H9 (cell line): ENCODE measurements at regions not wholly inside any gene's neighbourhood (a gene's known extent, or its start where the extent isn't known, plus 50 kb on each side); places are given as distances from the start of the nearest gene placed in this dataset.

Source experiments
- DNase-seq: peaks from one replicate; pipeline ENCODE4 v3.0.0-alpha.2; 2017
- H2AFZ ChIP-seq: one replicate; pipeline ENCODE4 v1.6.1; 2013; ENCODE audit warnings: mild to moderate bottlenecking, low read length, control low read depth, moderate library complexity
- H2AK5ac ChIP-seq: 2 replicates; pipeline ENCODE4 v1.6.1; 2013; ENCODE audit warnings: low read length, control low read depth, mixed read lengths; ENCODE audit not compliant: insufficient read length
- H2BK120ac ChIP-seq: one replicate; pipeline ENCODE4 v1.6.1; 2013; ENCODE audit warnings: low read depth, mild to moderate bottlenecking, low read length, control low read depth, inconsistent platforms; ENCODE audit not compliant: poor library complexity, severe bottlenecking
- H2BK12ac ChIP-seq: 2 replicates; pipeline ENCODE4 v1.6.1; 2013; ENCODE audit warnings: low read length, control low read depth, mixed read lengths, low read depth; ENCODE audit not compliant: insufficient read length
- H2BK15ac ChIP-seq: 2 replicates; pipeline ENCODE4 v1.6.1; 2013; ENCODE audit warnings: low read depth, low read length, control low read depth
- H2BK20ac ChIP-seq: one replicate; pipeline ENCODE4 v1.6.1; 2013; ENCODE audit warnings: low read depth, mild to moderate bottlenecking, low read length, control low read depth, inconsistent platforms; ENCODE audit not compliant: poor library complexity, severe bottlenecking
- H2BK5ac ChIP-seq: 2 replicates; pipeline ENCODE4 v1.6.1; 2013; ENCODE audit warnings: low read length, control low read depth, mixed read lengths; ENCODE audit not compliant: insufficient read length
- H3K14ac ChIP-seq: 2 replicates; pipeline ENCODE4 v1.6.1; 2013; ENCODE audit warnings: low read length, control low read depth; ENCODE audit not compliant: insufficient read depth
- H3K18ac ChIP-seq: 2 replicates; pipeline ENCODE4 v1.6.1; 2013; ENCODE audit warnings: low read depth, mild to moderate bottlenecking, mixed read lengths, low read length, control low read depth; ENCODE audit not compliant: insufficient read length
- H3K23ac ChIP-seq: 2 replicates; pipeline ENCODE4 v1.6.1; 2013; ENCODE audit warnings: low read length, control low read depth, mixed read lengths, low read depth; ENCODE audit not compliant: insufficient read length
- H3K23me2 ChIP-seq: 2 replicates; pipeline ENCODE4 v1.6.1; 2013; ENCODE audit warnings: low read depth, mild to moderate bottlenecking, mixed read lengths, low read length, control low read depth; ENCODE audit not compliant: insufficient read length, poor library complexity, severe bottlenecking
- H3K27ac ChIP-seq: 2 replicates; pipeline ENCODE4 v1.5.1; 2013; ENCODE audit warnings: low read length, control low read depth, mixed read lengths, low read depth; ENCODE audit not compliant: insufficient read length
- H3K27me3 ChIP-seq: 2 replicates; pipeline ENCODE4 v1.6.1; 2013; ENCODE audit warnings: low read length, control low read depth, inconsistent platforms; ENCODE audit not compliant: insufficient read depth
- H3K4ac ChIP-seq: 2 replicates; pipeline ENCODE4 v1.6.1; 2013; ENCODE audit warnings: low read depth, mild to moderate bottlenecking, control low read depth, inconsistent platforms, low read length, moderate library complexity
- H3K4me1 ChIP-seq: 2 replicates; pipeline ENCODE4 v1.6.1; 2013; ENCODE audit warnings: low read length, control low read depth, inconsistent platforms; ENCODE audit not compliant: insufficient read depth
- H3K4me2 ChIP-seq: 2 replicates; pipeline ENCODE4 v1.6.1; 2013; ENCODE audit warnings: low read length, control low read depth, mixed read lengths; ENCODE audit not compliant: insufficient read length, insufficient read depth
- H3K56ac ChIP-seq: 2 replicates; pipeline ENCODE4 v1.6.1; 2013; ENCODE audit warnings: low read depth, mild to moderate bottlenecking, mixed read lengths, low read length, control low read depth; ENCODE audit not compliant: insufficient read length
- H3K79me1 ChIP-seq: 2 replicates; pipeline ENCODE4 v1.6.1; 2013; ENCODE audit warnings: low read depth, mild to moderate bottlenecking, moderate library complexity, low read length, control low read depth, inconsistent platforms; ENCODE audit not compliant: insufficient read depth, poor library complexity, severe bottlenecking
- H3K79me2 ChIP-seq: 2 replicates; pipeline ENCODE4 v1.6.1; 2013; ENCODE audit warnings: low read length, control low read depth, inconsistent platforms; ENCODE audit not compliant: insufficient read depth
- H3K9ac ChIP-seq: 2 replicates; pipeline ENCODE4 v1.6.1; 2013; ENCODE audit warnings: low read length, control low read depth, mixed read lengths; ENCODE audit not compliant: insufficient read length; ENCODE audit errors: extremely low read depth
- H3K9me3 ChIP-seq: one replicate; pipeline ENCODE4 v1.6.1; 2013; ENCODE audit warnings: low read depth, low read length, inconsistent platforms; ENCODE audit not compliant: control insufficient read depth
- H3T11ph ChIP-seq: one replicate; pipeline ENCODE4 v1.6.1; 2013; ENCODE audit warnings: mild to moderate bottlenecking, low read length, control low read depth, inconsistent platforms
- H4K20me1 ChIP-seq: one replicate; pipeline ENCODE4 v1.6.1; 2013; ENCODE audit not compliant: control insufficient read depth, insufficient read length, insufficient read depth
- H4K5ac ChIP-seq: 2 replicates; pipeline ENCODE4 v1.6.1; 2013; ENCODE audit warnings: low read depth, mild to moderate bottlenecking, mixed read lengths, low read length, control low read depth; ENCODE audit not compliant: insufficient read length
- H4K8ac ChIP-seq: replicated peaks from 2 replicates; pipeline ENCODE4 v1.6.1; 2013; ENCODE audit warnings: low read length, control low read depth, mixed read lengths, low read depth; ENCODE audit not compliant: insufficient read length
- H4K91ac ChIP-seq: 2 replicates; pipeline ENCODE4 v1.6.1; 2013; ENCODE audit warnings: low read depth, mild to moderate bottlenecking, moderate library complexity, mixed read lengths, low read length, control low read depth; ENCODE audit not compliant: insufficient read length
- H3K27ac Mint-ChIP-seq, 3 experiments: 2 replicates in 2 of 3; 3 replicates in 1 of 3; pipeline ENCODE4 v1.8.0; 2020 to 2021; ENCODE audit warnings: mixed read lengths in 3 of 3, mild to moderate bottlenecking in 1 of 3, moderate library complexity in 1 of 3
- H3K27me3 Mint-ChIP-seq: 2 replicates; pipeline ENCODE4 v1.8.0; 2021; ENCODE audit warnings: low read depth, mild to moderate bottlenecking, moderate library complexity, mixed read lengths
- H3K36me3 Mint-ChIP-seq, 3 experiments: 2 replicates in 2 of 3; 3 replicates in 1 of 3; pipeline ENCODE4 v1.8.0; 2020 to 2021; ENCODE audit warnings: low read depth in 3 of 3, mixed read lengths in 3 of 3; ENCODE audit not compliant: insufficient read depth in 1 of 3
- H3K4me1 Mint-ChIP-seq, 2 experiments: 2 replicates each; pipeline ENCODE4 v1.8.0; 2020; ENCODE audit warnings: mixed read lengths in 2 of 2
- H3K4me3 Mint-ChIP-seq, 2 experiments: 2 replicates in 1 of 2; 3 replicates in 1 of 2; pipeline ENCODE4 v1.8.0; 2020 to 2021; ENCODE audit warnings: mild to moderate bottlenecking in 2 of 2, mixed read lengths in 2 of 2, moderate library complexity in 1 of 2
- H3K9me3 Mint-ChIP-seq, 2 experiments: 2 replicates in 1 of 2; 3 replicates in 1 of 2; pipeline ENCODE4 v1.8.0; 2020; ENCODE audit warnings: mild to moderate bottlenecking in 2 of 2, mixed read lengths in 2 of 2, moderate library complexity in 1 of 2
- TF ChIP-seq, protein P1 (sequence below): fragments of 200-600 bp; sonication (generic); conservative IDR thresholded peaks from 3 replicates; pipeline ENCODE4 v1.8.0; 2021; ENCODE audit warnings: antibody characterized with exemption, mild to moderate bottlenecking

DNA sequence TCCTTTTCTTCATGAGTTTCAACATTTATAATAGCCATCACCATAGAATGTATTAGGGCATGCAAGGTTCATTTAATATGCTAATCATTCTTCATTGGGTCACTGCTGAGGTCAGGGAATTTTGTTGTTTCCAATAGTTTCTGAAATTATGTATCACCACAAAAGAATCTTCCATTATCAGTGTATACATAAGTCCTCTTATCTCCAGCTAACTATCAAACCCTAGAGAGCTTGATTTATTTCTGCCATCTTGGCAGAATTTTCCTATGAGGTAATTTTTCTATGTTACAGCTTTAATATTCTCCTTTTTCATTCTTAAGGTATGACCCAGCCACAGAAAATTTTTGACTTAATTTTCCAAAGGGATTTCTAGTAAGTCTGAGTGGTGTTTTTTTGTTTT, 415.0 kb upstream of the SLITRK1 start:
- Histone ChIP-seq H2BK120ac (no peak overlapping the region), H2BK20ac (no peak overlapping the region), H3K4me1 (no peaks in the 10 kb centered on the region), H3K23me2 (no peaks in the 10 kb centered on the region), H3K4ac (no peak overlapping the region), H4K20me1 (no peaks in the 10 kb centered on the region), H2BK12ac (no peak overlapping the region), H3T11ph (no peak overlapping the region), H2BK15ac (no peak overlapping the region), H3K27ac (no peak overlapping the region), H2AFZ (no peak overlapping the region), H2BK5ac (no peak overlapping the region), H3K79me1 (no peaks in the 10 kb centered on the region), H3K23ac (no peak overlapping the region), H4K91ac (no peak overlapping the region), H3K9me3 (no peaks in the 10 kb centered on the region), H3K14ac (no peak overlapping the region), H3K79me2 (no peaks in the 10 kb centered on the region), H4K5ac (no peak overlapping the region), H2AK5ac (no peak overlapping the region), H3K4me2 (no peak overlapping the region), H3K9ac (no peak overlapping the region), H3K56ac (no peak overlapping the region), H3K18ac (no peak overlapping the region), H4K8ac (no peak overlapping the region), H3K27me3 (no peaks in the 10 kb centered on the region)
- Mint-ChIP-seq H3K36me3 (no peaks in the 10 kb centered on the region), H3K27me3 (no peaks in the 10 kb centered on the region), H3K9me3 (no peaks in the 10 kb centered on the region), H3K27ac (no peak overlapping the region), H3K4me3 (no peak overlapping the region), H3K4me1 (0 out of 4 replicates have a peak, but pooled peaks cover 0 to 3% of the 10 kb centered on the region in 2 experiments)
- TF ChIP-seq, protein P1, sequence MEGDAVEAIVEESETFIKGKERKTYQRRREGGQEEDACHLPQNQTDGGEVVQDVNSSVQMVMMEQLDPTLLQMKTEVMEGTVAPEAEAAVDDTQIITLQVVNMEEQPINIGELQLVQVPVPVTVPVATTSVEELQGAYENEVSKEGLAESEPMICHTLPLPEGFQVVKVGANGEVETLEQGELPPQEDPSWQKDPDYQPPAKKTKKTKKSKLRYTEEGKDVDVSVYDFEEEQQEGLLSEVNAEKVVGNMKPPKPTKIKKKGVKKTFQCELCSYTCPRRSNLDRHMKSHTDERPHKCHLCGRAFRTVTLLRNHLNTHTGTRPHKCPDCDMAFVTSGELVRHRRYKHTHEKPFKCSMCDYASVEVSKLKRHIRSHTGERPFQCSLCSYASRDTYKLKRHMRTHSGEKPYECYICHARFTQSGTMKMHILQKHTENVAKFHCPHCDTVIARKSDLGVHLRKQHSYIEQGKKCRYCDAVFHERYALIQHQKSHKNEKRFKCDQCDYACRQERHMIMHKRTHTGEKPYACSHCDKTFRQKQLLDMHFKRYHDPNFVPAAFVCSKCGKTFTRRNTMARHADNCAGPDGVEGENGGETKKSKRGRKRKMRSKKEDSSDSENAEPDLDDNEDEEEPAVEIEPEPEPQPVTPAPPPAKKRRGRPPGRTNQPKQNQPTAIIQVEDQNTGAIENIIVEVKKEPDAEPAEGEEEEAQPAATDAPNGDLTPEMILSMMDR, result no peak
- DNase-seq, result no peak
